C4-2B (cell line): ENCODE measurements at regions not wholly inside any gene's neighbourhood (a gene's known extent, or its start where the extent isn't known, plus 50 kb on each side); places are given as distances from the start of the nearest gene placed in this dataset.

Source experiments
- ZFX ChIP-seq: fragments of 450-650 bp; IDR thresholded peaks from 2 replicates; pipeline ENCODE4 v1.6.1; 2017
- TF ChIP-seq, protein P1 (sequence below): fragments of 450-650 bp; conservative IDR thresholded peaks from 2 replicates; pipeline ENCODE4 v1.5.1; 2017; ENCODE audit warnings: mild to moderate bottlenecking

GRCh38 chr5:117302473-117302872, 727.9 kb upstream of the SEMA6A start:
- TF ChIP-seq, protein P1, sequence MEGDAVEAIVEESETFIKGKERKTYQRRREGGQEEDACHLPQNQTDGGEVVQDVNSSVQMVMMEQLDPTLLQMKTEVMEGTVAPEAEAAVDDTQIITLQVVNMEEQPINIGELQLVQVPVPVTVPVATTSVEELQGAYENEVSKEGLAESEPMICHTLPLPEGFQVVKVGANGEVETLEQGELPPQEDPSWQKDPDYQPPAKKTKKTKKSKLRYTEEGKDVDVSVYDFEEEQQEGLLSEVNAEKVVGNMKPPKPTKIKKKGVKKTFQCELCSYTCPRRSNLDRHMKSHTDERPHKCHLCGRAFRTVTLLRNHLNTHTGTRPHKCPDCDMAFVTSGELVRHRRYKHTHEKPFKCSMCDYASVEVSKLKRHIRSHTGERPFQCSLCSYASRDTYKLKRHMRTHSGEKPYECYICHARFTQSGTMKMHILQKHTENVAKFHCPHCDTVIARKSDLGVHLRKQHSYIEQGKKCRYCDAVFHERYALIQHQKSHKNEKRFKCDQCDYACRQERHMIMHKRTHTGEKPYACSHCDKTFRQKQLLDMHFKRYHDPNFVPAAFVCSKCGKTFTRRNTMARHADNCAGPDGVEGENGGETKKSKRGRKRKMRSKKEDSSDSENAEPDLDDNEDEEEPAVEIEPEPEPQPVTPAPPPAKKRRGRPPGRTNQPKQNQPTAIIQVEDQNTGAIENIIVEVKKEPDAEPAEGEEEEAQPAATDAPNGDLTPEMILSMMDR: no peak
- TF ChIP-seq ZFX: no peak
